Keratinocyte (primary cell): ENCODE measurements at regions not wholly inside any gene's neighbourhood (a gene's known extent, or its start where the extent isn't known, plus 50 kb on each side); places are given as distances from the start of the nearest gene placed in this dataset.

ENCODE experiments used
- EZH2 ChIP-seq: IDR thresholded peaks from one replicate; pipeline ENCODE4 v1.6.1; 2012; ENCODE audit warnings: inconsistent platforms, mild to moderate bottlenecking, low read length, moderate library complexity
- TF ChIP-seq, protein P1 (sequence below), 3 experiments: IDR thresholded peaks in 1 of 3; conservative IDR thresholded peaks in 1 of 3; optimal IDR thresholded peaks in 1 of 3; 2 replicates in 2 of 3; 3 replicates in 1 of 3; pipeline versions ENCODE3 to v1.5.1; 2011; ENCODE audit warnings: low read length in 3 of 3, mild to moderate bottlenecking in 3 of 3, moderate library complexity in 2 of 3, control low read depth in 1 of 3, inconsistent platforms in 1 of 3; ENCODE audit not compliant: insufficient read depth in 2 of 3; ENCODE audit errors: extremely low read depth in 1 of 3

DNA sequence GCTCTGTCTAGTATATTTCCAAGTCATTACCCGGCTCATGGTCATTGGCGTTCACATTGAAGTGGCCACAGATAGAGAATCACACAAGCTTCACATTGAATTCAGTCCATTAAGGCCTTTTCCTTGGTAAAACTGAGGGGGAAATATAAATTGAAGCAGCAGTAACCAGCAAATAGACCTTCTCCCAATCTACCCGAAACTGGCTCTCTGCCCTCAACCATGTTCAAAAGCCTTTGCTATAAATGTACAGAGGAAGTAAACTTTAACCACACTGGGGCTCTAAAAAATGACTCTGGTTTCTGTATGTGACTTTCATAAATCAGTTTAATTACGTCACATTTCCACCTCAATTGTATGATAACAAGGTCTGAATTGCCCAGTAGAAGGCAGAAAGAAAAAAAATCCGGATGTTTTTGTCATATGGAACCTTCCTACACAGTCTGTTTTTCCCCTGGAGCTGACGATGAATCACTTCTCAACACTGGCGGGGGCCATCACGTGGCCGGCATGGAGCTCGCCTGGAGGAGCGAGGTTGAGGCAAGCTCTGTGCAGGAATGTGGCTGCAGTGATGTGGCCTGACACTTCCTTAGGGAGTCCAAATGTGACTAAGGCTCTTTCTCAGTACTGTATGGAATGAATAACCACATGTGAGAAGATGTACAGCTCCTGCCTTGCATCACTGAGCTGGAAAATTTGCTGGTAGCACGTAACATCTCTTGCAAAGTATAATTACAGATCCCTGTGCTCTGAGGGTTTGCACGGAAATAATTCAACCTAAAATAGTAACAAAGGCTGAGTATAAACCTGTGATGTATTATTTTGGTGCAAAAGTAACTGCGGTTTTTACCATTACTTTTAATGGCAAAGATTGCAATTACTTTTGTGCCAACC, 58.6 kb upstream of the SNX9 start:
- TF ChIP-seq, protein P1, sequence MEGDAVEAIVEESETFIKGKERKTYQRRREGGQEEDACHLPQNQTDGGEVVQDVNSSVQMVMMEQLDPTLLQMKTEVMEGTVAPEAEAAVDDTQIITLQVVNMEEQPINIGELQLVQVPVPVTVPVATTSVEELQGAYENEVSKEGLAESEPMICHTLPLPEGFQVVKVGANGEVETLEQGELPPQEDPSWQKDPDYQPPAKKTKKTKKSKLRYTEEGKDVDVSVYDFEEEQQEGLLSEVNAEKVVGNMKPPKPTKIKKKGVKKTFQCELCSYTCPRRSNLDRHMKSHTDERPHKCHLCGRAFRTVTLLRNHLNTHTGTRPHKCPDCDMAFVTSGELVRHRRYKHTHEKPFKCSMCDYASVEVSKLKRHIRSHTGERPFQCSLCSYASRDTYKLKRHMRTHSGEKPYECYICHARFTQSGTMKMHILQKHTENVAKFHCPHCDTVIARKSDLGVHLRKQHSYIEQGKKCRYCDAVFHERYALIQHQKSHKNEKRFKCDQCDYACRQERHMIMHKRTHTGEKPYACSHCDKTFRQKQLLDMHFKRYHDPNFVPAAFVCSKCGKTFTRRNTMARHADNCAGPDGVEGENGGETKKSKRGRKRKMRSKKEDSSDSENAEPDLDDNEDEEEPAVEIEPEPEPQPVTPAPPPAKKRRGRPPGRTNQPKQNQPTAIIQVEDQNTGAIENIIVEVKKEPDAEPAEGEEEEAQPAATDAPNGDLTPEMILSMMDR (optimal IDR thresholded peaks at IDR 0.05 in 1 of 3, IDR thresholded peaks at IDR 0.05 in 1 of 3, conservative IDR thresholded peaks at IDR 0.05 in 1 of 3; ENCODE audit: extremely low read depth in 1 of 3, insufficient read depth in 2 of 3, low read length in 3 of 3) = no peak
- TF ChIP-seq EZH2 = no peak
